Activated CD8-positive, alpha-beta memory T cell treated with anti-CD3 and anti-CD28 coated beads for 1 hour (primary cell): ENCODE measurements at regions not wholly inside any gene's neighbourhood (a gene's known extent, or its start where the extent isn't known, plus 50 kb on each side); places are given as distances from the start of the nearest gene placed in this dataset.
"Not testable (repeated sequence)": the region's sequence is repeated elsewhere in the genome, so short reads cannot be mapped to it uniquely, and the experiment has no call there.

Experiments
- DNase-seq, 2 donors: peaks; one replicate each; pipeline ENCODE4 v3.0.0-alpha.2; 2020; ENCODE audit warnings: low read depth in 1 of 2; ENCODE audit errors: extremely low read depth in 1 of 2

GRCh38 chr5:99032234-99033013 is 103.6 kb upstream of the CHD1 start:
- DNase-seq = no peak

DNA sequence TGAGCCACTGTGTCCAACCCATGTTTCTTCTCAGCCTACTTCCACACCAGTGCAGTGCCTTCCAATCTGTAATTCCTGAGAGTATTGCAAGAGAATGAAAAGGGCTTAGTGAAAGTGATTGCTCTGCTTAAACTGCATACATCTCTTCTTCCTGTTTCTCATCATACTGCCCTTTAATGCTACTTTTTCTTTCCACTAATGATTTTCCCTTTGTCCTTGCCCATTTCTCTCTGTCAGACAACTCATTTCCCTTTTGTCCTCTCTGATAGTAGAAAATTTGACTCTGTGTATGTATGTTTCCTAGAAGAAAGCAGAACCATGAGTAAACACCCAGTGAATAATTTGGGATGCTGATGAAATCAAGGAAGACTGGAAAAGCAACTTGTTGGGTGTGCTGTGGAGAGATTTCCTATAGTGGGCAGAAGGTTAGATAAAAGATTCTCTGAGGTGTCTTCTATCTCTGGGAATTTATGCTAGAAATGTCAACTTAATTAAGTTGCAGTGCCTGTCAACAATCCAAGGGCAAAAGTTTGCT is 102.2 kb upstream of the CHD1 start:
- no peak for DNase-seq

DNA sequence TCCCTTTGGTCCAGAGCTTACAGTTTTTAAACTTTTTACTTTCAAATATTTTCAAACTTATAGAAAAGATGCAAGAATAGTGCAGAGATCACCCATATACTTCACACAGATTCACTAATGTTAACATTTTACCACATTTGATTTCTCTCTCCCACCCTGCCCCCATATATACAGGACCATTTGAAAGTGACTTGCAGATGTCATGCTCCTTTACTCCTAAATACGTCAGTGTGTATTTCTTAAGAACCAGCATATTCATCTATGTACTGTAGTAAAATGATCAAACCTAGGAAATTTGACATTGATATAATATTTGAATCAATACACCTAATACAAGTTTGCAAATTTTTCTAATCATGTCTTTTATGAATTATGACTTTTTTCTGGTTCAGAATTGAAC is 100.4 kb upstream of the CHD1 start:
- no peak for DNase-seq

DNA sequence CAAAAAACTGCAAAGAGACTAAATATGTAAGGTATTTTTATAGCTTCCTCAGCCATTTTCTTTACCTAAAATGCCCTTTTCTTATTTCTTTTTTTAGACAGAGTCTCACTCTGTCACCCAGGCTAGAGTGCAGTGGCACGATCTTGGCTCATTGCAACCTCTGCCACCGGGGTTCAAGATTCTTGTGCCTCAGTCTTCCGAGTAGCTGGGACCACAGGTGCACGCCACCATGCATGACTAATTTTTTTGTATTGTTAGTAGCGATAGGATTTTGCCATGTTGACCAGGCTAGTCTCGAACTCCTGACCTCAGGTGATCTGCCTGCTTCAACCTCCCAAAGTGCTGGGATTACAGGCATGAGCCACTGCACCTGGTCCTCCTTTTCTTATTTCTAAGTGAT is 99.4 kb upstream of the CHD1 start:
- DNase-seq = not testable (repeated sequence)

GRCh38 chr5:99025298-99026045 is 96.7 kb upstream of the CHD1 start:
- DNase-seq = no peak

GRCh38 chr5:99023330-99023729 is 94.5 kb upstream of the CHD1 start:
- no peak for DNase-seq

GRCh38 chr5:99022250-99022649 is 93.4 kb upstream of the CHD1 start:
- no peak for DNase-seq

DNA sequence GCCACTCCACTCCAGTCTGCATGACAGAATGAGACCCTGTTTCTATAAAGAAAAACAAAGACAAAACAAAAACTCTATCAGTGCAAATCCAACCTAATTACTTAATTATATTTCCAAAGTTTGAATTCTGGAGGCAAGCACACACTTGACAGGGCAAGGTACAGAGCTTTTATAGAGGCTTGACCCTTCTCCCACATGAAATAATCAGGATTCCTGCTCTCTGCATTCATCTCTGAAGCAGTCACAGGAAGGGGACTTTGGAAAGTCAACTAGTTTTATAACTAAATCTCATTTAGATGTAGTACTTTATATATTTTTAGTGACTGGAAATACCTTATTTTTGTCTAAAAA is 91.9 kb upstream of the CHD1 start:
- no peak for DNase-seq

DNA sequence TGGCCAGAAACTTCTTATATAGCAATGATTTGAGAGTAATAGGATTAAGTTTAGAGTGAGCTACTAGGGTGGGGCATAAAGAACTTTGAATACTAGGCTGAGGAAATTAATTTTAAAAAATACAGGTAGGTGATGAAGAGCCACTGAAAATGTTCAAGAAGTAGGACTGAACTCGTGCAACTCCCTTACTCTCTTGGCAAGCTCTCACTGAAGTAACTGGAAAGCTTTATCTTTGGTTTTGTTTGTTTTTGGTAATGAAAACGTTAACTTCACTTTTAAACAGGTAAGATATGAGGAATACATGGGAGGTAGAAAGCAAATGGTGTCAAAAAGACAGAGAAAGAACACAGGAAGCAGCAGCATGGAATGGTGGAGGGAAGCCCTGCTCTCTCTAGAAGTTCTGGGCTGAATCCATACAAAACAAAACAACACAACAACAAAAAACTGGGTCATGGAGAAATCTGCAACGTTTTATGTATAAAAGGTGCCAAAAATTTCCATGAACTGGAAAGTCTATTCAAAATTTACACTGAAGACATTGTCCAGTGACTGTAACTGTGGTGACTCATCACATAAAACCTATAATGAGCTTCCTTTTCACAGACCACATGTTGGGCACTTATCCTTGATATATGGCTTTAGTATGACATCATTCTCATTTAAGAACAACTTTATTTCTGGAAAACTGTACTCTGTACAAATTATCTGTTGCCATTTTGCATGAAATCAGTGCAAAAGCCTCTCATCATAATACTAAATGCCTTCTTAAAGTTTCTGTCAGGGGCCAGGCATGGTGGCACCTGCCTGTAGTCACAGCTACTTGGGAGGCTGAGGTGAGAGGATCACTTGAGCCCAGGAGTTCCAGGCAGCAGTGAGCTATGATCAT is 91.2 kb upstream of the CHD1 start:
- DNase-seq = no peak

DNA sequence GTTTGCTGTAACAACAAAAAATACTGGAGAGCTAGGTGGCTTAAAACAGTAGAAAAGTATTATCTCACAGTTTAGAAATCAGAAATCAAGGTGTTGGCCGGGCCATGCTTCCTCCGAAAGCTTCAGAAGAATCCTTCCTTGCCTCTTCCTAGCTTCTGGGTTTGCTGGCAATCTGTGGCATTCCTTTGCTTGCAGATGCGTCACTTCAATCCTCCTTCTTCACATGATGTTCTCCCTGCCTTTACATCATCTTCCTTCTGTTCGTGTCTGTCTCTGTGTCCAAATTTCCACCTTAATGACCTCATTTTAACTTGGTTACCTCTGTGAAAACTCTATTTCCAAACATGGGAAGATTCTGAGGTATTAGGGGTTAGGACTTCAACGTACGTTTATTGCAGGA is 90.4 kb upstream of the CHD1 start:
- no peak for DNase-seq

DNA sequence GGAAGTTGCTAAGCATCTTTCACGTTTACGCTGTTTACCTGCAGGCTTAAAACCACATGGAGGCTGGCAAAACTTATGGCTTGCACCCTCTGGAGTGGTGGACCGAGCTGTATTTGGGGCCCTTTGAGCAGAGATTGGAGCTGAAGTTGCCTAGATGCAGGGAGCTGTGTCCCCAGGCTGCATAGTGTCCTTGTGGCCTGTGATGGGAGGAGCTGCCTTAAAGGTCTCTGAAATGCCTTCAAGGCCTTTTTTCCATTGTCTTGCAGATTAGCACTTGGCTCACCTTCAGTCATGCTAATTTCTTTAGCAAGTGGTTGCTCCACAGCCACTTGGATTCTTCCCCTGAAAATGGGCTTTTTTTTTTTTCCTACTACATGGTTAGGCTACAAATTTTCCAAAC is 81.5 kb upstream of the CHD1 start:
- no peak for DNase-seq

DNA sequence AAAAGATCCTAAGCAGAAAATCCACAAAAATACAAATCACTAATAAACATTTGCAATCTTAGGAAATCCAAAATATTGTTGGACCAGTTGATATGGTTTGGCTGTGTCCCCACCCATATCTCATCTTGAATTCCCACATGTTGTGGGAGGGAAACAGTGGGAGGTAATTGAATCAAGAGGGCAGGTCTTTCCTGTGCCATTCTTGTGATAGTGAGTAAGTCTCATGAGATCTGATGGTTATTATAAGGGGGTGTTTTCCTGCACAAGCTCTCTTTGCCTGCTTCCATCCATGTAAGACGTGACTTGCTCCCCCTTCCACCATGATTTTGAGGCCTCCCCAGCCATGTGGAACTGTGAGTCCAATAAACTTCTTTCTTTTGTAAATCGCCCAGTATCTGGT is 79.2 kb upstream of the CHD1 start:
- not testable (repeated sequence) for DNase-seq

- no peak for DNase-seq
Observed at GRCh38 chr5:99005506-99005905, 76.7 kb upstream of the CHD1 start.

DNA sequence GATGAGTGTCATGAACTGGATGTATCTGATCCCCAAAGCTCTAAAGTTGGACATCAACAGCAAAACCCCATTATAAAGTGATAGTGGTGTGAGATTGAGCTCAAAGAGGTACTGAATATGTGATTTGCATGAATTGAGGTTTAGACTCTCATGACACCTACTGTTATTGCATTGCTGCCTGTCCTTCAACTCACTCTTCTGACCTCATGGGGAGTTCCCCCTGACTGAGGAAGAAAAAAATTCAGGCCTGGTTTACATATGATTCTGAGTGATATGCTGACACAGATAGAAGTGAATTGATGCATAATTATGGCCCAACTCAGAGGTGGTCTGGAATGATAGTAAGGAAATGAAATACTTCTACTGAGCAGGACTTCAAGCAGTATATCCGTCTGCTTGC is 76.2 kb upstream of the CHD1 start:
- DNase-seq = no peak

DNA sequence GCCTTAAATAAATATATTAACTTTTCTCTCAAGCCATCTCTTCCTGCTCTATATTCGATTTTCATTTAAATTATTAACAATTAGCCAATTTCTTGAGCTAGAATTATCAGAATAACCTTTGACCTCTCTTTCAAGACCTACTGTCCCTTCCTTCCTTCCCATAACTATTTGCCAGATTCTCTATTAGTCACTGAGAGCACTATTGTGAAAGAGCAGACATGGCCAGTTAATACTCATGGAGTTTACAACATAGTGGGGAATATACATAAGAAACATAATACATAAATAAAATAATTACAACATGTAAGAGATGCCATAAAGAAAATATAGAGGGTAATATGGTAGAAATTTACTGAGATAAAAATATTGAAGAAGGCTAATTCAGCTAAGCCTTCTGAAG is 72.1 kb upstream of the CHD1 start:
- DNase-seq = no peak

DNA sequence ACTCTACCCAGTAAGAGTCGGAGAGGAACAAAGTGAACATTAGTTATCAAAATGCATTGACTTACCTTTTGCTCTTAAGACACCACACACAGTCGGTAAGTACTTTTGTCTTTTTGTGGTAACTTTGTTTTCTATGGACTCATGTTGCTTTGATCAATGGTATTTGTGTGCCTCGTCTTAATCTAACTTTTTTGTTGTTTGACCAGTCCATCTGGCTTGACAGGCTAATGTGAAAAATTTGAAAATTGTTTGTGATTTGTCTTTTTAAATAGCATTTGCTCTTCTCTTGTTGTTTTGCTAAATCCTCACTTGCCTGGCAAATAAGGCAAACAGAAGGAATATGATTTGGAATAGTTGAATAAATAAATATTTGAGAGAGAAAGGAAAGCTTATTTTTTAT is 71.4 kb upstream of the CHD1 start:
- no peak for DNase-seq

GRCh38 chr5:98999631-99000030 is 70.8 kb upstream of the CHD1 start:
- DNase-seq = no peak

DNA sequence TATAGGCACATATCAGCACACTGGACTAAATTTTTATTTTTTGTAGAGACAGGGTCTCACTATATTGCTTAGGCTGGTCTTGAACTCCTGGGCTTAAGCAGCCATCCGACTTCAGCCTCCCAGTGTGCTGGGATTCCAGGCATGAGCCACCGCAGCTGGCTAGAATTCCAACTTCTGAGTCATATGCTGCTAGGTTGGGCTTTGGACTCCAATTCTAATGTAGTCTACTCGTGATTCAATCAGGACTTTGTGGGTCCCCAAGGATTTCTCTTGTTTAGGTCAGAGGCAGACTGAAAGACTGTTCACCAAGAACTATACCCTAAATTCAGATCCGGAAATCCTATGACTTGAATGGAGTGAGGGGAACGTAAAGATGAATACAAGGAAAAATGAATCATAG is 68.2 kb upstream of the CHD1 start:
- DNase-seq = no peak

GRCh38 chr5:98994611-98995010 is 65.8 kb upstream of the CHD1 start:
- no peak for DNase-seq

- no peak for DNase-seq
Observed at GRCh38 chr5:98993512-98993911, 64.7 kb upstream of the CHD1 start.

- DNase-seq = no peak
Observed at GRCh38 chr5:98992552-98992951, 63.7 kb upstream of the CHD1 start.
